Natural killer cell treated with Interleukin-12 subunit alpha and Interleukin-12 subunit beta and Interleukin-15 and Interleukin-18, amount 100 ng/mL, for 72 hours (primary cell): ENCODE measurements at regions not wholly inside any gene's neighbourhood (a gene's known extent, or its start where the extent isn't known, plus 50 kb on each side); places are given as distances from the start of the nearest gene placed in this dataset.

Experiments
- ATAC-seq, 2 donors: fragments of 150-1000 bp; cut with Tn5 transposase in 1 of 2; sonication (Bioruptor Pico), chemical (Tn5 transposase) in 1 of 2; 2 replicates each; pipeline ENCODE4 v1.10.0; 2021
- DNase-seq: peaks from one replicate; pipeline ENCODE4 v3.0.0; 2022; ENCODE audit warnings: low spot score
- H3K27ac Mint-ChIP-seq, 2 donors: 1 replicate in 1 of 2; 2 replicates in 1 of 2; pipeline ENCODE4 v1.8.0; 2022; ENCODE audit warnings: mixed read lengths in 2 of 2, mild to moderate bottlenecking in 1 of 2, moderate library complexity in 1 of 2
- H3K27me3 Mint-ChIP-seq, 2 donors: 1 replicate in 1 of 2; 2 replicates in 1 of 2; pipeline ENCODE4 v1.8.0; 2022; ENCODE audit warnings: mixed read lengths in 2 of 2
- H3K36me3 Mint-ChIP-seq: one replicate; pipeline ENCODE4 v1.8.0; 2022; ENCODE audit warnings: mixed read lengths
- H3K4me1 Mint-ChIP-seq, 2 donors: 1 replicate in 1 of 2; 2 replicates in 1 of 2; pipeline ENCODE4 v1.8.0; 2022; ENCODE audit warnings: low read depth in 2 of 2, mixed read lengths in 2 of 2, mild to moderate bottlenecking in 1 of 2
- H3K4me3 Mint-ChIP-seq: one replicate; pipeline ENCODE4 v1.8.0; 2022; ENCODE audit warnings: mixed read lengths
- H3K9me3 Mint-ChIP-seq: 2 replicates; pipeline ENCODE4 v1.8.0; 2022; ENCODE audit warnings: mixed read lengths

DNA sequence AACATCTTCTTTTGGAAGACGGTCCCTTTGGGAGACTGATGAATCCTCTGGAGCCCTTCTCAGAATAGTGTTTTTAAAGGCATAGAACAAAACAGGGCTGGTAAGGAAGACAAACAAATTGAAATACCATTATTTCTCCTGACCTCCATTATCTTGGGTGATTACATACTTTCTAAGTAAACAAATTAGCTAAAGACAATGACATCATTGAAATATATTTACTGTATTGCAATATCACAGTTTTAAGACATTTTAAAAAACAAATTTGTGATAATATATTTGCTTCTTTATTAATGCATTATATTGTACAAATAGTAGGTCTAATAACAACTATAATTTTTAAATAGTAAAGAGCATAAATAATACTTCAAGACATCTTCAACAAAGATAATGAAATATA lies 152.2 kb upstream of the CDK1 start:
- DNase-seq (no peak), ATAC-seq (no peak)
- Mint-ChIP-seq H3K27me3 (peaks cover 0 to 6% of the 10 kb centered on the region in 2 donors), H3K4me3 (no peak overlapping the region), H3K36me3 (no peaks in the 10 kb centered on the region), H3K4me1 (no peaks in the 10 kb centered on the region), H3K27ac (no peak overlapping the region), H3K9me3 (no peaks in the 10 kb centered on the region)

DNA sequence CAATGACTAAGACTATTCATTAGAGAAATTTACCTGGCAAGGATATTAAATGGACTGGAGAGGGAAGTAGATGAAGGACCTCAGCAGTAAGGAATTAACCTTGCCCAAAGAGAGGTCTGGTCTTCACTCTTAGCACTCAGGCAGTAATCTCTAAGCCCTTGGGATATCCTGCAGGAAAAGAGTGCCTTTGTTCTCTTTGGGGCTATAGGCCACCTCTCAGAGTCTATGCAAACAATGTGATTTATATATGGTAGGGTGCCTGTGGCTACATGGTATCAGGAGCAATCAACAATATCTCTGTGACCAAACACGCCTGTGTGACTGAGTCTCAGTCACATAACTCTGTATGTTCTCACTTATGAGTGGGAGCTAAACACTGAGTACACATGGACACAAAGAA lies 154.7 kb upstream of the CDK1 start:
- H3K4me1 Mint-ChIP-seq = no peaks in the 10 kb centered on the region

GRCh38 chr10:60621018-60621417 lies 157.3 kb upstream of the CDK1 start:
- no peaks in the 10 kb centered on the region for H3K4me1 Mint-ChIP-seq
- no peak for ATAC-seq

More for the DNA sequence above, 154.7 kb upstream of the CDK1 start:
- Mint-ChIP-seq H3K4me3 (no peak overlapping the region), H3K9me3 (no peaks in the 10 kb centered on the region), H3K36me3 (no peaks in the 10 kb centered on the region), H3K27me3 (no peaks in the 10 kb centered on the region), H3K27ac (no peak overlapping the region)
- ATAC-seq = no peak
- no peak for DNase-seq

GRCh38 chr10:60618861-60619260 lies 159.4 kb upstream of the CDK1 start:
- H3K27me3 Mint-ChIP-seq = peaks cover 0 to 2% of the 10 kb centered on the region in 2 donors
- H3K4me3 Mint-ChIP-seq = no peak overlapping the region
- no peaks in the 10 kb centered on the region for H3K9me3 Mint-ChIP-seq
- no peaks in the 10 kb centered on the region for H3K36me3 Mint-ChIP-seq
- H3K4me1 Mint-ChIP-seq = no peaks in the 10 kb centered on the region
- ATAC-seq = no peak
- no peak for DNase-seq
- no peak overlapping the region for H3K27ac Mint-ChIP-seq

More at GRCh38 chr10:60621018-60621417, 157.3 kb upstream of the CDK1 start:
- H3K4me3 Mint-ChIP-seq = no peak overlapping the region
- no peak for DNase-seq
- H3K27ac Mint-ChIP-seq = no peak overlapping the region
- H3K27me3 Mint-ChIP-seq = peaks cover 0 to 2% of the 10 kb centered on the region in 2 donors
- no peaks in the 10 kb centered on the region for H3K9me3 Mint-ChIP-seq
- no peaks in the 10 kb centered on the region for H3K36me3 Mint-ChIP-seq

DNA sequence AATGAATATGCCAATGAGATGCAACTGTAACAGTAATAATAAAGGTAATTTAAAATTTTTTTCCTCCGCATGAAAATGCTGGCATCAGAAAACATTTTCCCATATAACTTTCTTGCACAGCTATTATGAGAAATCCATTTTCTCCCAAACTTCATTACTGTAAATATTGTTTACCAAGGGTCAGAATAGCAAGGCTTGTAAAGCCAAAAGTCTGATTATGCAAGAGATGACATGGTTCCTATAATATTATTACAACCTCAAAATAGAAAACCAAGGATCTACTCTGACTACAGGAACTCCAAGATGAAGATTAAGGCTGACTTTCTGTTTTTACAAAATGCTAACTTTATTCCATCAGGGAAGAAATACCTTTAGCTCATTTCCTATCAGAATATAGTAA lies 162.7 kb upstream of the CDK1 start:
- peaks cover 0 to 13% of the 10 kb centered on the region in 2 donors for H3K4me1 Mint-ChIP-seq
- no peaks in the 10 kb centered on the region for H3K9me3 Mint-ChIP-seq
- no peak overlapping the region for H3K27ac Mint-ChIP-seq
- H3K4me3 Mint-ChIP-seq = no peak overlapping the region
- H3K36me3 Mint-ChIP-seq = no peaks in the 10 kb centered on the region
- no peak for ATAC-seq
- H3K27me3 Mint-ChIP-seq = peaks cover 0 to 2% of the 10 kb centered on the region in 2 donors
- DNase-seq = no peak

- H3K36me3 Mint-ChIP-seq = no peaks in the 10 kb centered on the region
- ATAC-seq (no peak), DNase-seq (no peak)
Measured at GRCh38 chr10:60614363-60614762, 163.9 kb upstream of the CDK1 start.

GRCh38 chr10:60613434-60613833 lies 164.8 kb upstream of the CDK1 start:
- Mint-ChIP-seq H3K4me3 (no peak overlapping the region), H3K27ac (no peak overlapping the region)

More at GRCh38 chr10:60614363-60614762, 163.9 kb upstream of the CDK1 start:
- Mint-ChIP-seq H3K9me3 (no peaks in the 10 kb centered on the region), H3K27me3 (peaks cover 0 to 2% of the 10 kb centered on the region in 2 donors), H3K4me3 (no peak overlapping the region), H3K4me1 (peaks cover 0 to 13% of the 10 kb centered on the region in 2 donors), H3K27ac (no peak overlapping the region)

GRCh38 chr10:60611291-60611747 lies 167.0 kb upstream of the CDK1 start:
- DNase-seq (no peak), ATAC-seq (peak; percentile 56 to 78)
- Mint-ChIP-seq H3K4me3 (peak overlapping the region; percentile 58), H3K27me3 (no peaks in the 10 kb centered on the region), H3K27ac (no peak overlapping the region), H3K4me1 (peaks cover 0 to 24% of the 10 kb centered on the region in 2 donors), H3K36me3 (no peaks in the 10 kb centered on the region), H3K9me3 (no peaks in the 10 kb centered on the region)

More at GRCh38 chr10:60613434-60613833, 164.8 kb upstream of the CDK1 start:
- peaks cover 0 to 19% of the 10 kb centered on the region in 2 donors for H3K4me1 Mint-ChIP-seq
- DNase-seq = no peak
- ATAC-seq = no peak
- H3K9me3 Mint-ChIP-seq = no peaks in the 10 kb centered on the region
- H3K27me3 Mint-ChIP-seq = peaks cover 0 to 2% of the 10 kb centered on the region in 2 donors
- no peaks in the 10 kb centered on the region for H3K36me3 Mint-ChIP-seq

DNA sequence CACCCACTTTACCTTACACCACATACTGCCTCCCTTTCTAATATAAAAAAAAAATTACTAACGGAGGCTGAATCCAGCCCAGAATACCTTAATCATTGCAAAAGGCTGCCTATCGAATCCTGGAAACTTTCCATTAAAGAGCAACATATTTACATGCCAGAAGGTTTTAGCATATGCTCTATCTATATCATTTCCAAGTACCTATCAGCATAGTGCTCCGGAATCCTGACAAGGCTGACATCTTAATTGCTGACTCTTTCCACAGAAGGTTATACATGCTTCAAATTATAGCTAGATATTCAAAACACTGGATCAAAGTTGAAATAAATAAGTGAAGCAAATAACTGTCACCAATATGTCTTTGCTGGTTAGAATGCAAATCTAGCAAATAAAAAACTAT lies 170.9 kb upstream of the CDK1 start:
- H3K27ac Mint-ChIP-seq = no peak overlapping the region
- H3K4me3 Mint-ChIP-seq = no peak overlapping the region
- no peaks in the 10 kb centered on the region for H3K36me3 Mint-ChIP-seq
- DNase-seq = no peak
- no peak for ATAC-seq
- peaks cover 0 to 24% of the 10 kb centered on the region in 2 donors for H3K4me1 Mint-ChIP-seq
- no peaks in the 10 kb centered on the region for H3K27me3 Mint-ChIP-seq
- no peaks in the 10 kb centered on the region for H3K9me3 Mint-ChIP-seq

GRCh38 chr10:60606343-60607080 lies 171.8 kb upstream of the CDK1 start:
- Mint-ChIP-seq H3K36me3 (no peaks in the 10 kb centered on the region), H3K9me3 (no peaks in the 10 kb centered on the region), H3K27ac (peak overlapping the region in 1 of 2 donors; percentile 65), H3K4me1 (peaks cover 0 to 17% of the 10 kb centered on the region in 2 donors), H3K27me3 (no peaks in the 10 kb centered on the region), H3K4me3 (peak overlapping the region; percentile 46)
- DNase-seq = no peak
- ATAC-seq = peak; percentile 78

- no peak for ATAC-seq
- no peak overlapping the region for H3K4me3 Mint-ChIP-seq
- no peaks in the 10 kb centered on the region for H3K27me3 Mint-ChIP-seq
- no peaks in the 10 kb centered on the region for H3K36me3 Mint-ChIP-seq
- H3K4me1 Mint-ChIP-seq = peaks cover 0 to 11% of the 10 kb centered on the region in 2 donors
- H3K27ac Mint-ChIP-seq = peak overlapping the region in 1 of 2 donors; percentile 65
- H3K9me3 Mint-ChIP-seq = no peaks in the 10 kb centered on the region
- no peak for DNase-seq
Measured at GRCh38 chr10:60605476-60605875, 172.8 kb upstream of the CDK1 start.

DNA sequence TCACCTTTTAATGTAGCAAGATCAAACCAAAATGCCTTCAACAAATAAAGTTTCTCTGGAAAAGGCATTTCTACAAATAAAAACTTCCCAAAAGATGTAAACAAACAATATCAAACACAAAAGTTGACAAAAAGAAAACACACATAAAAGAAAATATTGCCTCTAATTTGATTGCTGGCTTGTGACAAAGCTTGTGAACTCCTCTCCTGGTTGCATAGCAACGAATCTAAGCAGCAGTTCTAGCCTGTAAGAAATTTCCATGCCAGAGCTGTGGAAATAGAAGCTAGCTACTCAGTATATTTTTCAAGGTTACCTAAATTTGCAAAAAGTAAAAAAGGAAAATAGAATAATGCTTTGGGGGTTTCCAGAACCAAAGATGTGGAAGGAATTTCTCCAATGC lies 173.9 kb upstream of the CDK1 start:
- Mint-ChIP-seq H3K4me3 (no peak overlapping the region), H3K36me3 (no peaks in the 10 kb centered on the region), H3K4me1 (peaks cover 0 to 11% of the 10 kb centered on the region in 2 donors), H3K27me3 (no peaks in the 10 kb centered on the region), H3K27ac (no peak overlapping the region), H3K9me3 (no peaks in the 10 kb centered on the region)
- DNase-seq (no peak), ATAC-seq (no peak)

GRCh38 chr10:60597513-60597912 lies 180.8 kb upstream of the CDK1 start:
- H3K27me3 Mint-ChIP-seq = no peaks in the 10 kb centered on the region
- H3K4me1 Mint-ChIP-seq = peaks cover 5 to 13% of the 10 kb centered on the region in 2 donors
- ATAC-seq = no peak

DNA sequence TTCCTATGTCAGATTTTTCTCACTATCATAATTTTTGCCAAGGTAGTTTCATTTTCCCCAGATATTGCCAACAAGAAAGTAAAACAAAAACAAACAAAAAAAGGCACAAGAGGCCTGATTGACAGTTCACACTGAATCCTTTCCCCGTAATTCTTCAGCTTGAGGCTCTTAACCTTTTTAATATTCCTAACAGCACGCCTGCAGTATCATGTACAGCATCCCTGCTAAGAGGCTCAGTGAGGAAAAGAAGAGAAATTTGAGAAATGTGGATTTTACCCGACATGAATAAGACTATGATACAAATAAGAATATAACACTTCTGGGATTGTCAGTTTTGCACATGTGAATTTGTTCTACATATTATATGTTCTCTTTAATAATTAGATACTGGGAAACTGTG lies 182.4 kb upstream of the CDK1 start:
- Mint-ChIP-seq H3K27me3 (no peaks in the 10 kb centered on the region), H3K4me3 (no peak overlapping the region), H3K4me1 (peaks cover 5 to 13% of the 10 kb centered on the region in 2 donors), H3K27ac (no peak overlapping the region), H3K9me3 (peaks cover 4% of the 10 kb centered on the region), H3K36me3 (peaks cover 4% of the 10 kb centered on the region)
- DNase-seq = no peak
- no peak for ATAC-seq

More at GRCh38 chr10:60597513-60597912, 180.8 kb upstream of the CDK1 start:
- H3K27ac Mint-ChIP-seq = peak overlapping the region in 1 of 2 donors; percentile 3
- H3K9me3 Mint-ChIP-seq = no peaks in the 10 kb centered on the region
- peak overlapping the region; percentile 5 for H3K4me3 Mint-ChIP-seq
- DNase-seq = no peak
- no peaks in the 10 kb centered on the region for H3K36me3 Mint-ChIP-seq
